Sigmoid colon (tissue), 4 donors: ENCODE measurements at regions not wholly inside any gene's neighbourhood (a gene's known extent, or its start where the extent isn't known, plus 50 kb on each side); places are given as distances from the start of the nearest gene placed in this dataset.

Experiments
- CTCF ChIP-seq, 4 experiments: fragments of 450-650 bp in 3 of 4; fragments of 200-600 bp in 1 of 4; IDR thresholded peaks; one replicate each; pipeline ENCODE4 v1.5.1; 2016 to 2019; ENCODE audit warnings: antibody characterized with exemption in 4 of 4, mild to moderate bottlenecking in 3 of 4, moderate library complexity in 2 of 4
- POLR2A ChIP-seq, 2 donors: fragments of 450-650 bp; IDR thresholded peaks; one replicate each; pipeline ENCODE4 v1.6.1; 2016; ENCODE audit warnings: antibody characterized with exemption in 2 of 2, mild to moderate bottlenecking in 2 of 2, moderate library complexity in 2 of 2
- POLR2AphosphoS5 ChIP-seq, 4 donors: sonication (generic); formaldehyde crosslinking; IDR thresholded peaks; one replicate each; pipeline ENCODE4 v1.6.1; 2017; ENCODE audit warnings: antibody characterized with exemption in 4 of 4

- TF ChIP-seq CTCF (IDR thresholded peaks at IDR 0.05) (no peak), POLR2AphosphoS5 (IDR thresholded peaks at IDR 0.05) (no peak), POLR2A (IDR thresholded peaks at IDR 0.05) (no peak)
These were observed 261.4 kb downstream of the KCNA4 start for GRCh38 chr11:29755474-29755873.
